HEK293 (cell line): ENCODE measurements at regions not wholly inside any gene's neighbourhood (a gene's known extent, or its start where the extent isn't known, plus 50 kb on each side); places are given as distances from the start of the nearest gene placed in this dataset.

Experiments used
- CTCF ChIA-PET: fragments of 350-600 bp; formaldehyde crosslinking; extraction: SDS; loops from one replicate; lab custom pipeline; 2021; ENCODE audit warnings: antibody characterized with exemption; lab: Yijun Ruan, JAX
- POLR2A ChIA-PET: fragments of 300-600 bp; formaldehyde crosslinking; extraction: SDS; loops from one replicate; lab custom pipeline; 2020; ENCODE audit warnings: antibody characterized with exemption, inconsistent platforms; lab: Yijun Ruan, JAX
- H3K27ac ChIP-seq: fragments of 200-500 bp; sonication (Bioruptor generic); 2 replicates; pipeline ENCODE4 v1.5.1; 2014; ENCODE audit warnings: low read depth, low read length, control low read depth, inconsistent platforms; ENCODE audit errors: extremely low read depth
- H3K36me3 ChIP-seq, 2 experiments: fragments of 200-500 bp in 1 of 2; sonication (Bioruptor generic) in 1 of 2; 1 replicate in 1 of 2; 2 replicates in 1 of 2; pipeline ENCODE4 v1.5.1; 2014 to 2017; ENCODE audit warnings: inconsistent platforms in 2 of 2, low read length in 2 of 2; ENCODE audit not compliant: control insufficient read depth in 2 of 2, insufficient read depth in 1 of 2
- H3K4me1 ChIP-seq: fragments of 200-500 bp; sonication (Bioruptor generic); 2 replicates; pipeline ENCODE4 v1.5.1; 2014; ENCODE audit warnings: mild to moderate bottlenecking, low read length, inconsistent platforms; ENCODE audit not compliant: control insufficient read depth, insufficient read depth
- H3K4me3 ChIP-seq: 2 replicates; pipeline ENCODE4 v1.5.1; 2011; ENCODE audit warnings: low read depth, mild to moderate bottlenecking, control low read depth, low read length, moderate library complexity
- H3K9me3 ChIP-seq: fragments of 200-500 bp; sonication (Bioruptor generic); 2 replicates; pipeline ENCODE4 v1.5.1; 2014; ENCODE audit warnings: low read depth, low read length, inconsistent platforms; ENCODE audit not compliant: control insufficient read depth, insufficient read depth
- ZNF114 ChIP-seq: fragments of 450-650 bp; formaldehyde crosslinking; IDR thresholded peaks from 2 replicates; pipeline ENCODE4 v1.5.0; 2017; ENCODE audit warnings: missing biosample characterization, missing genetic modification characterization
- ZNF138 ChIP-seq: fragments of 450-650 bp; formaldehyde crosslinking; IDR thresholded peaks from 2 replicates; pipeline ENCODE4 v1.5.1; 2016; ENCODE audit warnings: missing biosample characterization, missing genetic modification characterization, borderline replicate concordance
- ZNF169 ChIP-seq: fragments of 450-650 bp; formaldehyde crosslinking; IDR thresholded peaks from 2 replicates; pipeline ENCODE4 v1.5.1; 2016; ENCODE audit warnings: missing biosample characterization, missing genetic modification characterization
- ZNF341 ChIP-seq: fragments of 450-650 bp; formaldehyde crosslinking; IDR thresholded peaks from 2 replicates; pipeline ENCODE4; 2016; ENCODE audit warnings: low read depth, missing biosample characterization, missing genetic modification characterization
- ZNF354C ChIP-seq: fragments of 450-650 bp; formaldehyde crosslinking; IDR thresholded peaks from 2 replicates; pipeline ENCODE4 v1.5.1; 2016; ENCODE audit warnings: missing biosample characterization, missing genetic modification characterization, low read depth, borderline replicate concordance
- ZNF521 ChIP-seq: fragments of 450-650 bp; formaldehyde crosslinking; IDR thresholded peaks from 2 replicates; pipeline ENCODE4 v1.5.1; 2017; ENCODE audit warnings: missing biosample characterization, mild to moderate bottlenecking, missing genetic modification characterization
- ZNF549 ChIP-seq: fragments of 450-650 bp; IDR thresholded peaks from 2 replicates; pipeline ENCODE4 v1.5.1; 2018; ENCODE audit warnings: missing biosample characterization, missing genetic modification characterization, mild to moderate bottlenecking, inconsistent platforms, moderate library complexity
- ZNF747 ChIP-seq: fragments of 450-650 bp; formaldehyde crosslinking; IDR thresholded peaks from 2 replicates; pipeline ENCODE4 v1.5.1; 2016; ENCODE audit warnings: missing biosample characterization, missing genetic modification characterization
- TF ChIP-seq, protein P1 (sequence below): fragments of 450-650 bp; formaldehyde crosslinking; IDR thresholded peaks from 2 replicates; pipeline ENCODE4 v1.5.1; 2016; ENCODE audit warnings: missing biosample characterization, missing genetic modification characterization
- TF ChIP-seq, protein P2 (sequence below): fragments of 450-650 bp; formaldehyde crosslinking; IDR thresholded peaks from 2 replicates; pipeline ENCODE4 v1.5.1; 2016; ENCODE audit warnings: missing biosample characterization, missing genetic modification characterization
- TF ChIP-seq, protein P3 (sequence below): fragments of 450-650 bp; formaldehyde crosslinking; IDR thresholded peaks from 2 replicates; pipeline ENCODE4 v1.5.1; 2016; ENCODE audit warnings: missing biosample characterization, missing genetic modification characterization
- TF ChIP-seq, protein P4 (sequence below): fragments of 450-650 bp; formaldehyde crosslinking; IDR thresholded peaks from 2 replicates; pipeline ENCODE4 v1.5.1; 2016; ENCODE audit warnings: missing biosample characterization, missing genetic modification characterization
- TF ChIP-seq, protein P5 (sequence below): fragments of 450-650 bp; formaldehyde crosslinking; IDR thresholded peaks from 2 replicates; pipeline ENCODE4 v1.5.1; 2016; ENCODE audit warnings: missing biosample characterization, missing genetic modification characterization
- TF ChIP-seq, protein P6 (sequence below): fragments of 450-650 bp; formaldehyde crosslinking; IDR thresholded peaks from 2 replicates; pipeline ENCODE4 v1.5.0; 2017; ENCODE audit warnings: missing biosample characterization, missing genetic modification characterization, borderline replicate concordance
- TF ChIP-seq, protein P7 (sequence below): fragments of 450-650 bp; IDR thresholded peaks from 2 replicates; pipeline ENCODE4 v1.5.1; 2018; ENCODE audit warnings: missing biosample characterization, mild to moderate bottlenecking, missing genetic modification characterization
- TF ChIP-seq, protein P8 (sequence below): fragments of 450-650 bp; formaldehyde crosslinking; IDR thresholded peaks from 2 replicates; pipeline ENCODE4 v1.5.1; 2017; ENCODE audit warnings: missing biosample characterization, missing genetic modification characterization
- TF ChIP-seq, protein P9 (sequence below): IDR thresholded peaks from 2 replicates; pipeline ENCODE4 v1.6.1; 2011; ENCODE audit warnings: mild to moderate bottlenecking, low read depth, low read length, borderline replicate concordance
- TF ChIP-seq, protein P10 (sequence below): fragments of 450-650 bp; formaldehyde crosslinking; IDR thresholded peaks from 2 replicates; pipeline ENCODE4 v1.5.1; 2016; ENCODE audit warnings: missing biosample characterization, missing genetic modification characterization

DNA sequence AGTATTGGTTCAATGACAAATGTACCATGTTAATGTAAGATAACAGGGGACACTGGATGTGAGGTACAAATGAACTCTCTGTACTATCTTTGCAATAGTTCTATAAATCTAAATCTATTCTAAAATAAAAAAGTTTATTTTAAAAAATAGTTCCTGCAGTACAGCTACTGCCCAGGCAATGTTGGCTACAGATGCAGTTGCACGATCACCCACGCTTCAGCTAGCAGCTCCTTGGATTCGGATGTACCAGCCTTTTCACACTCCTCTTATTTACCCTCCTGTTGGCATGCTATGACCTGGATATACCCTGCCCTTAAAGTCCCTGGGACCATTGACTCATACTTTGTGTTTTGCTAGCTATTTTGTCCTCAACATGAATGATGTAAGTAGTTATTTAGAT lies 185.4 kb upstream of the SMARCA2 start:
- ChIA-PET POLR2A (no interaction called here), CTCF (no interaction called here)
- H3K36me3 ChIP-seq = no peaks in the 10 kb centered on the region
- no peak overlapping the region for H3K27ac ChIP-seq
- no peaks in the 10 kb centered on the region for H3K9me3 ChIP-seq
- TF ChIP-seq ZNF114 (tag by site-specific recombination) (no peak), ZNF747 (tag by site-specific recombination) (no peak), ZNF549 (no peak), ZNF169 (tag by site-specific recombination) (no peak), ZNF521 (tag by site-specific recombination) (no peak)
- TF ChIP-seq, protein P1, sequence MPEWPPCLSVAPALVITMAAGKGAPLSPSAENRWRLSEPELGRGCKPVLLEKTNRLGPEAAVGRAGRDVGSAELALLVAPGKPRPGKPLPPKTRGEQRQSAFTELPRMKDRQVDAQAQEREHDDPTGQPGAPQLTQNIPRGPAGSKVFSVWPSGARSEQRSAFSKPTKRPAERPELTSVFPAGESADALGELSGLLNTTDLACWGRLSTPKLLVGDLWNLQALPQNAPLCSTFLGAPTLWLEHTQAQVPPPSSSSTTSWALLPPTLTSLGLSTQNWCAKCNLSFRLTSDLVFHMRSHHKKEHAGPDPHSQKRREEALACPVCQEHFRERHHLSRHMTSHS (tag by site-specific recombination) = no peak
- TF ChIP-seq, protein P2, sequence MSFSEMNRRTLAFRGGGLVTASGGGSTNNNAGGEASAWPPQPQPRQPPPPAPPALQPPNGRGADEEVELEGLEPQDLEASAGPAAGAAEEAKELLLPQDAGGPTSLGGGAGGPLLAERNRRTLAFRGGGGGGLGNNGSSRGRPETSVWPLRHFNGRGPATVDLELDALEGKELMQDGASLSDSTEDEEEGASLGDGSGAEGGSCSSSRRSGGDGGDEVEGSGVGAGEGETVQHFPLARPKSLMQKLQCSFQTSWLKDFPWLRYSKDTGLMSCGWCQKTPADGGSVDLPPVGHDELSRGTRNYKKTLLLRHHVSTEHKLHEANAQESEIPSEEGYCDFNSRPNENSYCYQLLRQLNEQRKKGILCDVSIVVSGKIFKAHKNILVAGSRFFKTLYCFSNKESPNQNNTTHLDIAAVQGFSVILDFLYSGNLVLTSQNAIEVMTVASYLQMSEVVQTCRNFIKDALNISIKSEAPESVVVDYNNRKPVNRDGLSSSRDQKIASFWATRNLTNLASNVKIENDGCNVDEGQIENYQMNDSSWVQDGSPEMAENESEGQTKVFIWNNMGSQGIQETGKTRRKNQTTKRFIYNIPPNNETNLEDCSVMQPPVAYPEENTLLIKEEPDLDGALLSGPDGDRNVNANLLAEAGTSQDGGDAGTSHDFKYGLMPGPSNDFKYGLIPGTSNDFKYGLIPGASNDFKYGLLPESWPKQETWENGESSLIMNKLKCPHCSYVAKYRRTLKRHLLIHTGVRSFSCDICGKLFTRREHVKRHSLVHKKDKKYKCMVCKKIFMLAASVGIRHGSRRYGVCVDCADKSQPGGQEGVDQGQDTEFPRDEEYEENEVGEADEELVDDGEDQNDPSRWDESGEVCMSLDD (tag by site-specific recombination) = no peak
- TF ChIP-seq, protein P3, sequence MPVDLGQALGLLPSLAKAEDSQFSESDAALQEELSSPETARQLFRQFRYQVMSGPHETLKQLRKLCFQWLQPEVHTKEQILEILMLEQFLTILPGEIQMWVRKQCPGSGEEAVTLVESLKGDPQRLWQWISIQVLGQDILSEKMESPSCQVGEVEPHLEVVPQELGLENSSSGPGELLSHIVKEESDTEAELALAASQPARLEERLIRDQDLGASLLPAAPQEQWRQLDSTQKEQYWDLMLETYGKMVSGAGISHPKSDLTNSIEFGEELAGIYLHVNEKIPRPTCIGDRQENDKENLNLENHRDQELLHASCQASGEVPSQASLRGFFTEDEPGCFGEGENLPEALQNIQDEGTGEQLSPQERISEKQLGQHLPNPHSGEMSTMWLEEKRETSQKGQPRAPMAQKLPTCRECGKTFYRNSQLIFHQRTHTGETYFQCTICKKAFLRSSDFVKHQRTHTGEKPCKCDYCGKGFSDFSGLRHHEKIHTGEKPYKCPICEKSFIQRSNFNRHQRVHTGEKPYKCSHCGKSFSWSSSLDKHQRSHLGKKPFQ = no peak
- TF ChIP-seq, protein P4, sequence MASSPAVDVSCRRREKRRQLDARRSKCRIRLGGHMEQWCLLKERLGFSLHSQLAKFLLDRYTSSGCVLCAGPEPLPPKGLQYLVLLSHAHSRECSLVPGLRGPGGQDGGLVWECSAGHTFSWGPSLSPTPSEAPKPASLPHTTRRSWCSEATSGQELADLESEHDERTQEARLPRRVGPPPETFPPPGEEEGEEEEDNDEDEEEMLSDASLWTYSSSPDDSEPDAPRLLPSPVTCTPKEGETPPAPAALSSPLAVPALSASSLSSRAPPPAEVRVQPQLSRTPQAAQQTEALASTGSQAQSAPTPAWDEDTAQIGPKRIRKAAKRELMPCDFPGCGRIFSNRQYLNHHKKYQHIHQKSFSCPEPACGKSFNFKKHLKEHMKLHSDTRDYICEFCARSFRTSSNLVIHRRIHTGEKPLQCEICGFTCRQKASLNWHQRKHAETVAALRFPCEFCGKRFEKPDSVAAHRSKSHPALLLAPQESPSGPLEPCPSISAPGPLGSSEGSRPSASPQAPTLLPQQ (tag by site-specific recombination) = no peak
- TF ChIP-seq, protein P5, sequence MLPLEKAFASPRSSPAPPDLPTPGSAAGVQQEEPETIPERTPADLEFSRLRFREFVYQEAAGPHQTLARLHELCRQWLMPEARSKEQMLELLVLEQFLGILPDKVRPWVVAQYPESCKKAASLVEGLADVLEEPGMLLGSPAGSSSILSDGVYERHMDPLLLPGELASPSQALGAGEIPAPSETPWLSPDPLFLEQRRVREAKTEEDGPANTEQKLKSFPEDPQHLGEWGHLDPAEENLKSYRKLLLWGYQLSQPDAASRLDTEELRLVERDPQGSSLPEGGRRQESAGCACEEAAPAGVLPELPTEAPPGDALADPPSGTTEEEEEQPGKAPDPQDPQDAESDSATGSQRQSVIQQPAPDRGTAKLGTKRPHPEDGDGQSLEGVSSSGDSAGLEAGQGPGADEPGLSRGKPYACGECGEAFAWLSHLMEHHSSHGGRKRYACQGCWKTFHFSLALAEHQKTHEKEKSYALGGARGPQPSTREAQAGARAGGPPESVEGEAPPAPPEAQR (tag by site-specific recombination) = no peak
- TF ChIP-seq, protein P6, sequence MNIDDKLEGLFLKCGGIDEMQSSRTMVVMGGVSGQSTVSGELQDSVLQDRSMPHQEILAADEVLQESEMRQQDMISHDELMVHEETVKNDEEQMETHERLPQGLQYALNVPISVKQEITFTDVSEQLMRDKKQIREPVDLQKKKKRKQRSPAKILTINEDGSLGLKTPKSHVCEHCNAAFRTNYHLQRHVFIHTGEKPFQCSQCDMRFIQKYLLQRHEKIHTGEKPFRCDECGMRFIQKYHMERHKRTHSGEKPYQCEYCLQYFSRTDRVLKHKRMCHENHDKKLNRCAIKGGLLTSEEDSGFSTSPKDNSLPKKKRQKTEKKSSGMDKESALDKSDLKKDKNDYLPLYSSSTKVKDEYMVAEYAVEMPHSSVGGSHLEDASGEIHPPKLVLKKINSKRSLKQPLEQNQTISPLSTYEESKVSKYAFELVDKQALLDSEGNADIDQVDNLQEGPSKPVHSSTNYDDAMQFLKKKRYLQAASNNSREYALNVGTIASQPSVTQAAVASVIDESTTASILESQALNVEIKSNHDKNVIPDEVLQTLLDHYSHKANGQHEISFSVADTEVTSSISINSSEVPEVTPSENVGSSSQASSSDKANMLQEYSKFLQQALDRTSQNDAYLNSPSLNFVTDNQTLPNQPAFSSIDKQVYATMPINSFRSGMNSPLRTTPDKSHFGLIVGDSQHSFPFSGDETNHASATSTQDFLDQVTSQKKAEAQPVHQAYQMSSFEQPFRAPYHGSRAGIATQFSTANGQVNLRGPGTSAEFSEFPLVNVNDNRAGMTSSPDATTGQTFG (tag by site-specific recombination) = no peak
- H3K4me1 ChIP-seq = no peaks in the 10 kb centered on the region
- no peak overlapping the region for H3K4me3 ChIP-seq

DNA sequence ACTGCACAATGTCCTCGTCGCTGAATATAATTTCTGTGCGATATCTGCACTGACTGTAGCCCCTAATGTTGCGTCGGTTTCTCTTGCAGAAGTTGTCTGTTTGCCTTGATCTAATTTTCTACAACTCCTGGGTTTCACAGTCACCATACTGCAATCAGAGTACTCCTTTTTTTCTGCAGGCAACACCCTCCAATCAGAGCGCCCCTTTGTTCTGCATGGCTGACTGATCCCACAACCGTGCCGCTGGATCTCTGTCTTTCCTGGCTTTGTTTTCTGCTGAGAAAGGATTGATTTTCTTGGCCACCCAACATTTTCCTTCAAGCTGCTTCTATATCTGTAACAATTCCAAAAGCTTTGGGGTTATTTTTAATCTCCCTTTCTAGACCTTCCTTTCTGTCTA lies 182.2 kb upstream of the SMARCA2 start:
- H3K4me3 ChIP-seq = no peak overlapping the region
- H3K9me3 ChIP-seq = no peaks in the 10 kb centered on the region
- no peaks in the 10 kb centered on the region for H3K36me3 ChIP-seq
- H3K4me1 ChIP-seq = no peaks in the 10 kb centered on the region
- H3K27ac ChIP-seq = no peak overlapping the region
- POLR2A ChIA-PET = no interaction called here
- CTCF ChIA-PET = no interaction called here
- no peak for TF ChIP-seq ZNF354C (tag by site-specific recombination)
- TF ChIP-seq, protein P7, sequence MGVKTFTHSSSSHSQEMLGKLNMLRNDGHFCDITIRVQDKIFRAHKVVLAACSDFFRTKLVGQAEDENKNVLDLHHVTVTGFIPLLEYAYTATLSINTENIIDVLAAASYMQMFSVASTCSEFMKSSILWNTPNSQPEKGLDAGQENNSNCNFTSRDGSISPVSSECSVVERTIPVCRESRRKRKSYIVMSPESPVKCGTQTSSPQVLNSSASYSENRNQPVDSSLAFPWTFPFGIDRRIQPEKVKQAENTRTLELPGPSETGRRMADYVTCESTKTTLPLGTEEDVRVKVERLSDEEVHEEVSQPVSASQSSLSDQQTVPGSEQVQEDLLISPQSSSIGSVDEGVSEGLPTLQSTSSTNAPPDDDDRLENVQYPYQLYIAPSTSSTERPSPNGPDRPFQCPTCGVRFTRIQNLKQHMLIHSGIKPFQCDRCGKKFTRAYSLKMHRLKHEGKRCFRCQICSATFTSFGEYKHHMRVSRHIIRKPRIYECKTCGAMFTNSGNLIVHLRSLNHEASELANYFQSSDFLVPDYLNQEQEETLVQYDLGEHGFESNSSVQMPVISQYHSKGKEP (tag by site-specific recombination) = no peak
- no peak for TF ChIP-seq ZNF138 (tag by site-specific recombination)
- TF ChIP-seq, protein P8, sequence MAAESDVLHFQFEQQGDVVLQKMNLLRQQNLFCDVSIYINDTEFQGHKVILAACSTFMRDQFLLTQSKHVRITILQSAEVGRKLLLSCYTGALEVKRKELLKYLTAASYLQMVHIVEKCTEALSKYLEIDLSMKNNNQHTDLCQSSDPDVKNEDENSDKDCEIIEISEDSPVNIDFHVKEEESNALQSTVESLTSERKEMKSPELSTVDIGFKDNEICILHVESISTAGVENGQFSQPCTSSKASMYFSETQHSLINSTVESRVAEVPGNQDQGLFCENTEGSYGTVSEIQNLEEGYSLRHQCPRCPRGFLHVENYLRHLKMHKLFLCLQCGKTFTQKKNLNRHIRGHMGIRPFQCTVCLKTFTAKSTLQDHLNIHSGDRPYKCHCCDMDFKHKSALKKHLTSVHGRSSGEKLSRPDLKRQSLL (tag by site-specific recombination) = no peak
- no peak for TF ChIP-seq ZNF341 (tag by site-specific recombination)
- TF ChIP-seq, protein P9, sequence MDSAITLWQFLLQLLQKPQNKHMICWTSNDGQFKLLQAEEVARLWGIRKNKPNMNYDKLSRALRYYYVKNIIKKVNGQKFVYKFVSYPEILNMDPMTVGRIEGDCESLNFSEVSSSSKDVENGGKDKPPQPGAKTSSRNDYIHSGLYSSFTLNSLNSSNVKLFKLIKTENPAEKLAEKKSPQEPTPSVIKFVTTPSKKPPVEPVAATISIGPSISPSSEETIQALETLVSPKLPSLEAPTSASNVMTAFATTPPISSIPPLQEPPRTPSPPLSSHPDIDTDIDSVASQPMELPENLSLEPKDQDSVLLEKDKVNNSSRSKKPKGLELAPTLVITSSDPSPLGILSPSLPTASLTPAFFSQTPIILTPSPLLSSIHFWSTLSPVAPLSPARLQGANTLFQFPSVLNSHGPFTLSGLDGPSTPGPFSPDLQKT = no peak
- TF ChIP-seq, protein P10, sequence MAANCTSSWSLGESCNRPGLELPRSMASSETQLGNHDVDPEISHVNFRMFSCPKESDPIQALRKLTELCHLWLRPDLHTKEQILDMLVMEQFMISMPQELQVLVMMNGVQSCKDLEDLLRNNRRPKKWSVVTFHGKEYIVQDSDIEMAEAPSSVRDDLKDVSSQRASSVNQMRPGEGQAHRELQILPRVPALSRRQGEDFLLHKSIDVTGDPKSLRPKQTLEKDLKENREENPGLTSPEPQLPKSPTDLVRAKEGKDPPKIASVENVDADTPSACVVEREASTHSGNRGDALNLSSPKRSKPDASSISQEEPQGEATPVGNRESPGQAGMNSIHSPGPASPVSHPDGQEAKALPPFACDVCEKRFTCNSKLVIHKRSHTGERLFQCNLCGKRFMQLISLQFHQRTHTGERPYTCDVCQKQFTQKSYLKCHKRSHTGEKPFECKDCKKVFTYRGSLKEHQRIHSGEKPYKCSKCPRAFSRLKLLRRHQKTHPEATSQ (tag by site-specific recombination) = no peak
